ENCODE measurements at regions not wholly inside any gene's neighbourhood (a gene's known extent, or its start where the extent isn't known, plus 50 kb on each side); places are given as distances from the start of the nearest gene placed in this dataset.
"Not testable (repeated sequence)": the region's sequence is repeated elsewhere in the genome, so short reads cannot be mapped to it uniquely, and the experiment has no call there.

DNA sequence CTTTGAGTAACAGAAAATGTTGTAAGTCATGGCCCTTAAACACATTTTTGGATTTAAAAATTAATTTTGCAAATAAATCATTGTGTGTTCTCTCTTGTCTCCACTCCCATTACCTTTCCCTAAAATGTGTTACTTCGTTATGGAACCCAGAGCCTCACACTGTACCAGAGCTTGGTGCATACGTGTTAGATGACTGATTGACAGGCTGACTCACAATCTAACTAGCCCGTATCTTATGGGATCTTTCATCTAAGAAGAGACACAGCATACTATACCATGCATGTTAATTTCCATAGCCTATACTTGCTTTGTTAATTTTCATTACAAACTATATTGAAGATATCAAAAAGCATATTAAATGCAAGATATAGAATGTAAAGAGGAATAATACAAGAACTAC lies 87.1 kb downstream of the SPRY4 start:
- H3K9me3 ChIP-seq (ENCODE audit: control insufficient read depth, low read depth, low read length): peaks cover 8% of the 10 kb centered on the region
- H3K27me3 ChIP-seq (ENCODE audit: control insufficient read depth, insufficient read depth, low read length): no peaks in the 10 kb centered on the region
- no peak for DNase-seq
- no peaks in the 10 kb centered on the region for H3K4me1 ChIP-seq (ENCODE audit: control insufficient read depth, insufficient read depth, low read length)
- no peak overlapping the region for H3K4me3 ChIP-seq (ENCODE audit: low read length)
- no peaks in the 10 kb centered on the region for H3K36me3 ChIP-seq (ENCODE audit: control insufficient read depth, insufficient read depth, low read length)
- WGBS (ENCODE audit: insufficient coverage, low lambda C conversion rate): 100% methylated on average over 1 of the region's 3 CpGs
- no peak overlapping the region for H3K27ac ChIP-seq (ENCODE audit: low read length)

DNA sequence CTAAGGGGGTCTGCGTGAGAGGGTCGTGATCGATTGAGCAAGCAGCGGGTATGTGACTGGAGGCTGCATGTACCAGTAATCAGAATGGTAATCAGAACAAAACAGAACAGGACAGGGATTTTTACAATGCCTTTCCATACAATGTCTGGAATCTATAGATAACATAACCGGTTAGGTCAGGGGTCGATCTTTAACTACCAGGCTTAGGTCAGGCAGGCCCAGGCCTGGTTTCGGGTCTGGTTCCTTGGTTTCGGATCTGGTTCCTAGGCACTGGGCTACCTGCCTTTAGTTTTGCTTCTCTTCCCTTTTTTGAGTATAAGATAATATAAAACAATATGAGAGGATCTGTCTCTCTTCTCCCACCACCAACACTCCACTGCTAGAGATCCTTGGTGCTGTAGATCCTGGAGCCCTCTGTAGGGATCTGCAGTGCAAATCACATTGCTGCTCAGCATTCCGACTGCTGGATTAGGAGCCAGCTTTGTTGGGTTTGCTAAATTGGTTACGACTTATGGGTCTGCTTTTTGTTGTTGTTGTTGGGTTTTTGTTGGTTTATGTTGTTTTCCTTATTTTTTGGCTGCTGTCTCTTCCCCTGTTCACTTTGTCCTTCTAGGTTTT lies 88.0 kb downstream of the SPRY4 start:
- H3K4me1 ChIP-seq (ENCODE audit: control insufficient read depth, insufficient read depth, low read length); H3K27me3 ChIP-seq (ENCODE audit: control insufficient read depth, insufficient read depth, low read length); H3K4me3 ChIP-seq (ENCODE audit: low read length); H3K36me3 ChIP-seq (ENCODE audit: control insufficient read depth, insufficient read depth, low read length); DNase-seq; H3K27ac ChIP-seq (ENCODE audit: low read length); H3K9me3 ChIP-seq (ENCODE audit: control insufficient read depth, low read depth, low read length): not testable (repeated sequence)
- no CpG with 5 or more reads among the region's 10 CpGs for WGBS (ENCODE audit: insufficient coverage, low lambda C conversion rate)

DNA sequence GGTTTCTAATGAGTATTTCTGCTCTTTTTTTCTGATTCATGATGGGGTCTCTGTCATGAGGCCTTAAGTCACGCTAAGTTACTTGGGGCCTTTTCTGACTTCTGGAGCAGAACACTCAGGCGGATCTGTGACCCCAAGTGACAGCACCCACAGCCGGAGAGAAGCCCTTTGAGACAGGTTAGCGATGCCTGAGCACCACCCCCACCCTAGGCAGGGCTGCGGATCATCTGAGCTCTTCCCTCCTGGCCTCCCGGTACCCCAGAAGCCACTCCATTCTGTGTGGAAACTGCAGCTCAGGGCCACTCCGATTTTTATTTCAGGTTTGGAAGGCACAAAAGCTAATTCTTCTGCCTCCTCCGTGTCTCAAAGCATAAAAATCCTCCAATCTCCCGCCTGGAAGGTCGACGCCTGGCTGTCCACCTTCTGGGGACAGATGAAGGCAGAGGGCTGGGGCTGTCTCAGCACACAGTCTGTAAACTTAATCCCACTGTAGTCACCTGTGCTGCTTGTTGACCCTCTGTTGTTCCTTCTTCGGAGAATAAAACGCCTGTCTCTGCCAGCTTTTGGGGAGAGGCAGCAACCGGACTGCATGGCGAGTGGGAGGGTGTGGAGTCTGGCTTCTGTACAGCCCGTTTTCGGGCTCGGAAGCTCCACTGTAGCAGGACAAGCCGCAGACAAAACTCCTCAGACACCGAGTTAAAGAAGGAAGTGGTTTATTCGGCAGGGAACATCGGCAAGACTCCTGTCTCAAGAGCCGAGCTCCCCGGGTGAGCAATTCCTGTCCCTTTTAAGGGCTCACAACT lies 88.8 kb downstream of the SPRY4 start:
- WGBS (ENCODE audit: insufficient coverage, low lambda C conversion rate): no CpG with 5 or more reads among the region's 24 CpGs
- no peak for DNase-seq
- Histone ChIP-seq H3K27me3 (ENCODE audit: control insufficient read depth, insufficient read depth, low read length) (no peaks in the 10 kb centered on the region), H3K4me3 (ENCODE audit: low read length) (no peak overlapping the region), H3K9me3 (ENCODE audit: control insufficient read depth, low read depth, low read length) (no peaks in the 10 kb centered on the region), H3K4me1 (ENCODE audit: control insufficient read depth, insufficient read depth, low read length) (no peaks in the 10 kb centered on the region), H3K36me3 (ENCODE audit: control insufficient read depth, insufficient read depth, low read length) (no peaks in the 10 kb centered on the region), H3K27ac (ENCODE audit: low read length) (no peak overlapping the region)

DNA sequence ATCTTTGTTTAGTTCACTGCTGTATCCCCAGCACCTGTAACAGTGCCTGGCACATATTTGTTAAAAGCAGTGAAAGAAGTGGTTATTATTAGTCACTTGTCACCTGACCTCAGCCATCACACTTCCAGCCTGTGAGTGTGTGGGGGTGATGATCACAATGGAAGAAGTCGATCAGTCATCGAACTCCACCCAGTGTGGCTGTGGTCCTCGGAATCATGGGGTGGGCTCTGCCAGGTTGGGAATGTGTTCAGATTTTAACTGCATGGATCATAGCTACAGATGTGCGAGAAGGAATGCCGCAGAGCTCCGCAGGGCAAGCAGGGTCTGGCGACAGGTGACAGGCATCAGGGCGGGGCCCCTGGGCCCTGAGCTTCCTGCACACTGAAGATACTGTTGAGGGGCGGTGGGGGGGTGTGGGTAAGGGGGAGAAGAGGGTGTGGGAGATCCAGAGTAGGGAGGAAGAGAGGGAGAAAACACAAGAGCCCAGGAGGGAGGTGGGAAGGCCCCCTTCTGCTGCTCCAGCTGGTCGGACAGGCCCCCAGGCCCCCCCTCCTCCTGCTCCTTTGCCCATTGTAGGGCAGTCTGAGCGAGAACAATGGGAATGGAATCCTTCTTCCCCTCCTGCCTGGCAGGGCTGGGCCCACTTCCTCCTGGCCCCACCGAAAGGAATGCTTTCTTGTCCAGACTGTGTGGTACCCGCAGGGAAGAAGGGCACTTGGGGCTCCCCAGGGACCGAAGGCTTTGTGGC lies 89.6 kb downstream of the SPRY4 start:
- H3K27me3 ChIP-seq (ENCODE audit: control insufficient read depth, insufficient read depth, low read length): no peaks in the 10 kb centered on the region
- H3K4me3 ChIP-seq (ENCODE audit: low read length): no peak overlapping the region
- H3K27ac ChIP-seq (ENCODE audit: low read length): no peak overlapping the region
- no CpG with 5 or more reads among the region's 14 CpGs for WGBS (ENCODE audit: insufficient coverage, low lambda C conversion rate)
- H3K9me3 ChIP-seq (ENCODE audit: control insufficient read depth, low read depth, low read length): no peaks in the 10 kb centered on the region
- DNase-seq: peak in 1 of 2 donors; percentile 40
- H3K36me3 ChIP-seq (ENCODE audit: control insufficient read depth, insufficient read depth, low read length): no peaks in the 10 kb centered on the region
- no peaks in the 10 kb centered on the region for H3K4me1 ChIP-seq (ENCODE audit: control insufficient read depth, insufficient read depth, low read length)

DNA sequence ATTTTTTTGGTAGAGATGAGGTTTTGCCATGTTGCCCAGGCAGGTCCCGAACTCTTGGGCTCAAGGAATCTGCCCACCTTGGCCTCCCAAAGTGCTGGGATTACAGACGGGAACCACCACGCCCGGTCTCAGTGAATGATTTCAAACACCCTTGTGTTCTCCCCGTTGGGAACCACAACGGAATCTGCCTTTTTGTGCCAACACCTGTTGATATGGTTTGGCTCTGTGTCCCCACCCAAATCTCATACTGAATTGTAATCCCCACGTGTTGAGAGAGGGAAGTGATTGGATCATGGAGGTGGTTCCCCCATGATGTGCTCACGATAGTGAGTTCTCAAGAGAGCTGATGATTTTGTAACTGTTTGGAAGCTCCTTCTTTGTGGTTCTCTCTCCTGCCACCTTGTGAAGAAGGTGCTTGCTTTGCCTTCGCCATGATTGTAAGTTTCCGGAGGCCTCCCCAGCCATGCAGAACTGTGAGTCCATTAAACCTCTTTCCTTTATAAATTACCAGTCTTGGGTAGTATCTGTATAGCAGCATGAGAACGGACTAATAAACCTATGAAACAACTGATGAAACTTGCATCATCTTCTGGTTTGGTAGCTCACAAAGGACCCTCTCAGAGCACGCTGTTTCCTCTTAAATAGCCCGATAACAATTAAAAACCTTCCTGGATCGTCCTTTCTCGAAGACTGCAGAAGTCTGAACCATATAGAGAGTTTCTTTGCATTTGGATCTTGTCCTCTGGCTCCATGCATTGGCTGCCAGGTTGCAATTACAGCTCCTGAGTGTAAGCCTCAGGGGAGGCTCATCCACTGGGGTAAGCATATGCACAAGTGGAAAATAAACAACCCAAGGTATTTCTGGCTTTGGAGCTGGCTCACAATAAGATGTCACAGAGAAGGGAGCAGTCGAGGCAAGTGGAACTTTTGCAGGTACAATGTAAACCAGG lies 91.5 kb downstream of the SPRY4 start:
- Histone ChIP-seq H3K4me1 (ENCODE audit: control insufficient read depth, insufficient read depth, low read length) (no peaks in the 10 kb centered on the region), H3K27me3 (ENCODE audit: control insufficient read depth, insufficient read depth, low read length) (no peaks in the 10 kb centered on the region), H3K27ac (ENCODE audit: low read length) (no peak overlapping the region), H3K4me3 (ENCODE audit: low read length) (no peak overlapping the region), H3K36me3 (ENCODE audit: control insufficient read depth, insufficient read depth, low read length) (no peaks in the 10 kb centered on the region), H3K9me3 (ENCODE audit: control insufficient read depth, low read depth, low read length) (peaks cover 2% of the 10 kb centered on the region)
- no CpG with 5 or more reads among the region's 16 CpGs for WGBS (ENCODE audit: insufficient coverage, low lambda C conversion rate)
- no peak for DNase-seq

DNA sequence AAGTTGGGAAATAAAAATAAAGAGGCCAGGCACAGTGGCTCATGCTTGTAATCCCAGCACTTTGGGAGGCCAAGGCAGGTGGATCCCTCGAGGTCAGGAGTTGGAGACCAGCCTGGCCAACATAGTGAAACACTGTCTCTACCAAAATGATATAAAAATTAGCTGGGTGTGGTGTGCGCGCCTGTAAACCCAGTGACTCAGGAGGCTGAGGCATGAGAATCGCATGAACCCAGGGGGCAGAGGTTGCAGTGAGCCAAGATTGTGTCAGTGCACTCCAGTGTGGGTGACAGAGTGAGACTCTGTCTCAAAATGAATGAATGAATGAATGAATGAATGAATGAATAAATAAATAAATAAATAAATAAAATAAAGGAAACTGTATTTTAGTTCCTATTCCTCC lies 93.9 kb downstream of the SPRY4 start:
- DNase-seq; H3K36me3 ChIP-seq (ENCODE audit: control insufficient read depth, insufficient read depth, low read length); H3K9me3 ChIP-seq (ENCODE audit: control insufficient read depth, low read depth, low read length); H3K4me1 ChIP-seq (ENCODE audit: control insufficient read depth, insufficient read depth, low read length); H3K27ac ChIP-seq (ENCODE audit: low read length); H3K27me3 ChIP-seq (ENCODE audit: control insufficient read depth, insufficient read depth, low read length); H3K4me3 ChIP-seq (ENCODE audit: low read length): not testable (repeated sequence)
- 83% methylated on average over 1 of the region's 4 CpGs for WGBS (ENCODE audit: insufficient coverage, low lambda C conversion rate)

DNA sequence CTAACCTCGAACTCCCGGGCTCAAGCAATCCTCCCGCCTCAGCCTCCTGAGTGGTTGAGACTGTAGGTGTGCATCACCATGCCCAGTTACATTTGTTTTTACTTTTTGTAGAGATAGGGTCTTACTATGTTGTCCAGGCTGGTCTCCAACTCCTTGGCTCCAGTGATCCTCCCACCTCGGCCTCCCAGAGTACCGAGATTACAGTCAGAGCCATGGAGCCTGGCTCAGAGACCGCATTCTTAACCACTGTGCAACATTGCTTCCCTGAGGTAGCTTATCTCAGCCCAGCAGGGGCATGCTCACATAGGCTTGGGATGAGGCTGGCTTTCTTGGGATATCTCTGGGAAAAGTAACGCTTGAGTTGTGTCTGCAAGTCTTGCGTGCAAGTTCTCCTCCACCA lies 99.7 kb downstream of the SPRY4 start:
- H3K36me3 ChIP-seq (ENCODE audit: control insufficient read depth, insufficient read depth, low read length): no peaks in the 10 kb centered on the region
- peaks cover 14% of the 10 kb centered on the region for H3K4me1 ChIP-seq (ENCODE audit: control insufficient read depth, insufficient read depth, low read length)
- H3K9me3 ChIP-seq (ENCODE audit: control insufficient read depth, low read depth, low read length): peaks cover 6% of the 10 kb centered on the region
- WGBS (ENCODE audit: insufficient coverage, low lambda C conversion rate): no CpG with 5 or more reads among the region's 8 CpGs
- no peak overlapping the region for H3K27ac ChIP-seq (ENCODE audit: low read length)
- no peaks in the 10 kb centered on the region for H3K27me3 ChIP-seq (ENCODE audit: control insufficient read depth, insufficient read depth, low read length)
- DNase-seq: no peak
- no peak overlapping the region for H3K4me3 ChIP-seq (ENCODE audit: low read length)

DNA sequence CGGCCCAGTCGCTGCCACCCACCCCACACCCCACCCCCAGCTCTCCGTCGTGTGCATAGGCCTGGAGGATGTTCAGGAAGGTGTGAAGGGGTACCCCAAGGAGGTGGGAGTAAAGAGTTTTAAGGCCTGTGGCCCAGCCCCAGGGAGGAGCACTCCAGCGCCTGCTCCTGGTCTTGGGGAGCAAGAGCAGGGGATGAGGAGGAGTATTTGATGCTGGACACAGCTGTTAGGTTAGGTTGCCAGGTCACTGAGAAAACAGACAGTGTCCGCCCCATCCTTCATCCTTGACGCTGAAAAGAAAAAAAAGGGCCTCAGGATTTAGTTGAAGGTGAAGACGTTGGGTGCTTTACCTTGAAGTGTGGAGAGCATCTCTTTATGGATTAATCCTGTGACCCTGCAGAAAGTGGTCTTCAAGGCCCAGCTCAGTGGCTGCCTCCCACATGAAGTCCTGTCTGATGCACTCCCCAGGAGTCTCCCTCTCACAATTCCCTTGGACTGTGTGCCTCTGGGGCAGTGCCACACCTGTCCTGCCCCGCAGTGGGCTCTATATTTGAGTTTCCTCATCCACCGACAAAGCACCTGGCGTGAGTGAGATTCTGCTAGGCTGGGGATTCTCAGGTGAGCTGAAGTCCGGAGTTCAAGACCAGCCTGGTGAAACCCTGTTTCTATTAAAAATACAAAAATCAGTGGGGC lies 101.8 kb downstream of the SPRY4 start:
- Histone ChIP-seq H3K27ac (ENCODE audit: low read length) (no peak overlapping the region), H3K4me1 (ENCODE audit: control insufficient read depth, insufficient read depth, low read length) (peaks cover 14% of the 10 kb centered on the region)

DNA sequence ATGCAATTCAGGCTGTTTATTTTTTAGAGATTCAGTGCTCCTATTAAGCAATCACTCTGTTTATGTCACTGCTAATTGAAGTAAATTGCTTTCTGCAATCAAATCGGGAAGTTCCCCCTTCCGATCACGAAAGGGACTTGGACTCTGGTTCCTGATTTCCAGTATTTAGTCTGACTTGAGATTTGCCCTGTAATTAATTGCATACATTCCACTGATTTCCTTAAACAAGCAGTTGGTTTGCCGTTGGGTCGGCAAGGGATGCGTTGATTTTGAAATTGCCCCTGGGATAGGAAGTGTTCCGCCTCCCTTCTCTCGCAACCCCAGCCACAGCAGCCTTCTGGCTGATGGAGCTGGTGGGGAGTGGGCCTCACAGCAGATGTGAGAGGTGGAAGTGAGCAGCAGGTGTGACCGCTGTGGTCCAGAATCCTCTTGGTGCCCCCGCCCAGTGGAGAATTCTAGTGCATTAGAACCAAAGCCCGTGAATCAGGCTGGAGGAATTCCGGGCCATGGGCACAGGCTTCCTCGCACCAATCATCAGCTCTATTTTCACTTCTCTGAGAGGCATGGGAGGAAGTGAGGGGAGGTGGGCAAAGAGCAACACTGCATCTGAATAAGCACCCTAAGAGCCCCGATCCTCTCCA lies 102.5 kb downstream of the SPRY4 start:
- peaks cover 14% of the 10 kb centered on the region for H3K4me1 ChIP-seq (ENCODE audit: control insufficient read depth, insufficient read depth, low read length)
- WGBS (ENCODE audit: insufficient coverage, low lambda C conversion rate): no CpG with 5 or more reads among the region's 14 CpGs
- H3K27ac ChIP-seq (ENCODE audit: low read length): no peak overlapping the region
- no peak overlapping the region for H3K4me3 ChIP-seq (ENCODE audit: low read length)
- peak in 1 of 2 donors; percentile 35 for DNase-seq
- H3K36me3 ChIP-seq (ENCODE audit: control insufficient read depth, insufficient read depth, low read length): no peaks in the 10 kb centered on the region
- H3K27me3 ChIP-seq (ENCODE audit: control insufficient read depth, insufficient read depth, low read length): no peaks in the 10 kb centered on the region
- no peaks in the 10 kb centered on the region for H3K9me3 ChIP-seq (ENCODE audit: control insufficient read depth, low read depth, low read length)

More for the DNA sequence above, 101.8 kb downstream of the SPRY4 start:
- 90% methylated on average over 2 of the region's 12 CpGs for WGBS (ENCODE audit: insufficient coverage, low lambda C conversion rate)
- Histone ChIP-seq H3K36me3 (ENCODE audit: control insufficient read depth, insufficient read depth, low read length) (no peaks in the 10 kb centered on the region), H3K9me3 (ENCODE audit: control insufficient read depth, low read depth, low read length) (peaks cover 1% of the 10 kb centered on the region), H3K27me3 (ENCODE audit: control insufficient read depth, insufficient read depth, low read length) (no peaks in the 10 kb centered on the region), H3K4me3 (ENCODE audit: low read length) (no peak overlapping the region)
- peak in 1 of 2 donors; percentile 43 for DNase-seq
